ENCODE measurements at regions not wholly inside any gene's neighbourhood (a gene's known extent, or its start where the extent isn't known, plus 50 kb on each side); places are given as distances from the start of the nearest gene placed in this dataset.

DNA sequence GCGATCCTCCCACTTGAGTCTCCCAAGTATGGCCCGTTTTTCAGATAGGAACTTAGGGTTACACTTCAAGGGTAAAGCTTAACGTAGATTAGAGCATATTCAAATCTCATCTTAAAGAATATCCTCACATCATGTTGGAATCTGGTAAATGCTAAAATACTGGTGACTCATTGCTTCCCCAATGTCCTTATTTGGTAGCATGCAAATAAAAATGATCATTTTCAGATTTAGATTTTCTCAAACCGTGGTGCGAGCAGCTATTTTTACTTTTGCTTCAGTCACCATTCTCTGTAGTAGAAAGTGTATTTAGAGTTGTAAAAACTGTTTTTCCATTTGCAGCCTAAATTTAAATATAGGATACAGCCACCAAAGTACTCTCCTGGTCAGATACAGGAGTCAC lies 101.5 kb upstream of the MAML3 start:
- H3K79me2 ChIP-seq (ENCODE audit: insufficient read depth, low read length) = no peaks in the 10 kb centered on the region
- no peak overlapping the region for H2AFZ ChIP-seq (ENCODE audit: low read length)
- peaks cover 21% of the 10 kb centered on the region for H3K4me1 ChIP-seq (ENCODE audit: insufficient read depth, low read length, poor library complexity, severe bottlenecking)
- TF ChIP-seq EZH2phosphoT487 (IDR thresholded peaks at IDR 0.05; ENCODE audit: borderline replicate concordance) = no peak
- TF ChIP-seq, protein P1, sequence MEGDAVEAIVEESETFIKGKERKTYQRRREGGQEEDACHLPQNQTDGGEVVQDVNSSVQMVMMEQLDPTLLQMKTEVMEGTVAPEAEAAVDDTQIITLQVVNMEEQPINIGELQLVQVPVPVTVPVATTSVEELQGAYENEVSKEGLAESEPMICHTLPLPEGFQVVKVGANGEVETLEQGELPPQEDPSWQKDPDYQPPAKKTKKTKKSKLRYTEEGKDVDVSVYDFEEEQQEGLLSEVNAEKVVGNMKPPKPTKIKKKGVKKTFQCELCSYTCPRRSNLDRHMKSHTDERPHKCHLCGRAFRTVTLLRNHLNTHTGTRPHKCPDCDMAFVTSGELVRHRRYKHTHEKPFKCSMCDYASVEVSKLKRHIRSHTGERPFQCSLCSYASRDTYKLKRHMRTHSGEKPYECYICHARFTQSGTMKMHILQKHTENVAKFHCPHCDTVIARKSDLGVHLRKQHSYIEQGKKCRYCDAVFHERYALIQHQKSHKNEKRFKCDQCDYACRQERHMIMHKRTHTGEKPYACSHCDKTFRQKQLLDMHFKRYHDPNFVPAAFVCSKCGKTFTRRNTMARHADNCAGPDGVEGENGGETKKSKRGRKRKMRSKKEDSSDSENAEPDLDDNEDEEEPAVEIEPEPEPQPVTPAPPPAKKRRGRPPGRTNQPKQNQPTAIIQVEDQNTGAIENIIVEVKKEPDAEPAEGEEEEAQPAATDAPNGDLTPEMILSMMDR (conservative IDR thresholded peaks at IDR 0.05; ENCODE audit: low read length) = no peak
- H4K20me1 ChIP-seq (ENCODE audit: insufficient read depth, low read length, poor library complexity, severe bottlenecking) = no peaks in the 10 kb centered on the region
- no peaks in the 10 kb centered on the region for H3K9me2 ChIP-seq (replicated peaks; ENCODE audit: low read depth, low read length)
- no peaks in the 10 kb centered on the region for H3K9me3 ChIP-seq (ENCODE audit: insufficient read depth, low read depth, low read length)
- H3K36me3 ChIP-seq (ENCODE audit: insufficient read depth, low read length) = no peaks in the 10 kb centered on the region
- no peak overlapping the region for H3K4me3 ChIP-seq (ENCODE audit: low read length, poor library complexity, severe bottlenecking)
- no peaks in the 10 kb centered on the region for H3F3A ChIP-seq (ENCODE audit: low read depth)
- H3K9ac ChIP-seq (ENCODE audit: low read depth, low read length, poor library complexity, severe bottlenecking) = no peak overlapping the region
- no peaks in the 10 kb centered on the region for H3K27me3 ChIP-seq (ENCODE audit: insufficient read depth, low read length, poor library complexity, severe bottlenecking)
- H3K4me2 ChIP-seq (ENCODE audit: low read depth, low read length, poor library complexity, severe bottlenecking) = no peak overlapping the region

DNA sequence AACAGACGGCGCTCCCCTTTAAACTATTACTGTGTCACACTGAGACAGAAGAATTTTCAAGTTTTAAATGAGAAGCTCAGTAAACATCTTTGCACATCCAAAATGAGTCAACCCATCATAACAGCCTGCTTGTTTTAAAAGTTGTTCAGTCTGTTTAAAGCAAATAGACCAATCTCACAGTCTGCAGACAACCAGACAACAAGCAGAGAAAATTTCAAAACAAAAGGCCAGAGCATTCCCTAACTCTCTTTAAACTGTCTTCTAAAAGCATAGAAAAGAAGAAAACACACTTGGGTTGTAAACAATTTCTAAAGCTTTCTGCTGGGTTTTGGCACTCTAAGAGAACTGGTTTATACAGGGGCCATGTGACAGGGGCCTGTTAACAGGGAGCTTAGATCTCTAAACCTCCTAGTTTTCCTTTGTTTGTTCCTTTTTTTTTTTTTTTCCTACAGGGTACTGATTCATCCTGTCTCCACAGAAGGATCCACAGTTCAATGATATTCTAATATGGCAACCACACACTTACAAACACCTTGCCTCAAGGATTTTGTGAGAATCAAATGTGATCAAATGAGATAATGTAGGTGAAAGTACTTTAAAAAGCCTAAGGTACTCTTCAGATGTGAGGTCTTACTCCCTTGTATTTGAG lies 100.8 kb upstream of the MAML3 start:
- H3K4me1 ChIP-seq (ENCODE audit: insufficient read depth, low read length, poor library complexity, severe bottlenecking) = peaks cover 21% of the 10 kb centered on the region
- H3F3A ChIP-seq (ENCODE audit: low read depth) = no peaks in the 10 kb centered on the region
- TF ChIP-seq, protein P1 (conservative IDR thresholded peaks at IDR 0.05; ENCODE audit: low read length) = no peak
- TF ChIP-seq EZH2phosphoT487 (IDR thresholded peaks at IDR 0.05; ENCODE audit: borderline replicate concordance) = no peak
- no peak overlapping the region for H2AFZ ChIP-seq (ENCODE audit: low read length)
- no peak overlapping the region for H3K4me3 ChIP-seq (ENCODE audit: low read length, poor library complexity, severe bottlenecking)
- no peaks in the 10 kb centered on the region for H4K20me1 ChIP-seq (ENCODE audit: insufficient read depth, low read length, poor library complexity, severe bottlenecking)
- H3K79me2 ChIP-seq (ENCODE audit: insufficient read depth, low read length) = no peaks in the 10 kb centered on the region
- H3K36me3 ChIP-seq (ENCODE audit: insufficient read depth, low read length) = no peaks in the 10 kb centered on the region
- no peaks in the 10 kb centered on the region for H3K9me3 ChIP-seq (ENCODE audit: insufficient read depth, low read depth, low read length)
- H3K4me2 ChIP-seq (ENCODE audit: low read depth, low read length, poor library complexity, severe bottlenecking) = no peak overlapping the region
- no peaks in the 10 kb centered on the region for H3K27me3 ChIP-seq (ENCODE audit: insufficient read depth, low read length, poor library complexity, severe bottlenecking)
- no peaks in the 10 kb centered on the region for H3K9me2 ChIP-seq (replicated peaks; ENCODE audit: low read depth, low read length)
- H3K9ac ChIP-seq (ENCODE audit: low read depth, low read length, poor library complexity, severe bottlenecking) = no peak overlapping the region

DNA sequence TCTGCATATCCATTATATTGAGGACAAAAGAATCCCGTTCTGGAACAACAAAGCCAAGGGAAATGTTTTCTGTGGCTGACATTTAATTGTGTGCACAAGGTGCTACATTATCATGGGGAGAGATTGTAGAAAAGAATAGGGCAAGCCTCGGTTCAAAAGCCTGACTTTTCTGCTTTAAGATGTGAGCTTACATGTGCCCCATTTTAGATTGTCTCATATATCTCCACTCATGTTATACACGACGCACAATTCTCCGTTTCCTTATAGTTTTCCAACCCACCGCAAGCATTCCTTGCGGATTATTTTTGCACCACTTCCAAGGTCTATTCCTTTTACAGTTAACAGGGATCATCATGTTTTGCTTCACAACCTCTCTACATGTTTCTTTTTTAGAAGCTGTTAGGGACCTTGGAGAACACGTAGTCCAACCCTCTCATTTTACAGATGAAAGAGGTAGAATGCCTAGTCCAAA lies 99.6 kb upstream of the MAML3 start:
- Histone ChIP-seq H4K20me1 (ENCODE audit: insufficient read depth, low read length, poor library complexity, severe bottlenecking) (no peaks in the 10 kb centered on the region), H3K9ac (ENCODE audit: low read depth, low read length, poor library complexity, severe bottlenecking) (peak overlapping the region; percentile 87), H3K36me3 (ENCODE audit: insufficient read depth, low read length) (no peaks in the 10 kb centered on the region)

More for the DNA sequence above, 99.6 kb upstream of the MAML3 start:
- H3K79me2 ChIP-seq (ENCODE audit: insufficient read depth, low read length) = no peaks in the 10 kb centered on the region
- TF ChIP-seq, protein P1 (conservative IDR thresholded peaks at IDR 0.05; ENCODE audit: low read length) = no peak
- no peak for TF ChIP-seq EZH2phosphoT487 (IDR thresholded peaks at IDR 0.05; ENCODE audit: borderline replicate concordance)
- H3K27me3 ChIP-seq (ENCODE audit: insufficient read depth, low read length, poor library complexity, severe bottlenecking) = no peaks in the 10 kb centered on the region
- peak overlapping the region; percentile 69 for H3K4me2 ChIP-seq (ENCODE audit: low read depth, low read length, poor library complexity, severe bottlenecking)
- H3K9me3 ChIP-seq (ENCODE audit: insufficient read depth, low read depth, low read length) = no peaks in the 10 kb centered on the region
- H2AFZ ChIP-seq (ENCODE audit: low read length) = peak overlapping the region; percentile 94
- peaks cover 31% of the 10 kb centered on the region for H3K4me1 ChIP-seq (ENCODE audit: insufficient read depth, low read length, poor library complexity, severe bottlenecking)
- H3K9me2 ChIP-seq (replicated peaks; ENCODE audit: low read depth, low read length) = no peaks in the 10 kb centered on the region
- peak overlapping the region; percentile 78 for H3K4me3 ChIP-seq (ENCODE audit: low read length, poor library complexity, severe bottlenecking)
- no peaks in the 10 kb centered on the region for H3F3A ChIP-seq (ENCODE audit: low read depth)

Measured in Loucy (cell line).